HL-60 (cell line): ENCODE measurements at regions not wholly inside any gene's neighbourhood (a gene's known extent, or its start where the extent isn't known, plus 50 kb on each side); places are given as distances from the start of the nearest gene placed in this dataset.

ENCODE experiments used
- DNase-seq, 2 experiments: peaks; one replicate each; pipeline ENCODE4 v3.0.0-alpha.2; 2010 to 2020; ENCODE audit warnings: low read depth in 1 of 2, low spot score in 1 of 2
- H3K27ac ChIP-seq: fragments of 250-450 bp; sonication (Bioruptor Pico); replicated peaks from 2 replicates; pipeline ENCODE4 v1.5.1; 2020; ENCODE audit warnings: mild to moderate bottlenecking, moderate library complexity
- H3K27me3 ChIP-seq: fragments of 250-450 bp; sonication (Bioruptor Pico); 2 replicates; pipeline ENCODE4 v1.5.1; 2021; ENCODE audit warnings: mild to moderate bottlenecking, moderate library complexity; ENCODE audit not compliant: insufficient read depth, poor library complexity, severe bottlenecking
- H3K4me3 ChIP-seq: replicated peaks from 2 replicates; pipeline ENCODE4 v1.5.1; 2011; ENCODE audit warnings: mild to moderate bottlenecking, control low read depth, low read length; ENCODE audit not compliant: insufficient read depth
- CTCF ChIP-seq: IDR thresholded peaks from one replicate; pipeline ENCODE4 v1.5.1; 2011; ENCODE audit warnings: low read length, control low read depth, inconsistent platforms; ENCODE audit not compliant: insufficient read depth
- GABPA ChIP-seq: IDR thresholded peaks from 2 replicates; pipeline ENCODE4 v1.6.1; 2012; ENCODE audit warnings: low read depth
- POLR2AphosphoS5 ChIP-seq: IDR thresholded peaks from 2 replicates; pipeline ENCODE4 v1.6.1; 2012; ENCODE audit warnings: low read depth
- SPI1 ChIP-seq: IDR thresholded peaks from 2 replicates; pipeline ENCODE4 v1.6.1; 2012; ENCODE audit warnings: low read depth, mild to moderate bottlenecking, borderline replicate concordance
- TF ChIP-seq, protein P1 (sequence below): IDR thresholded peaks from 2 replicates; pipeline ENCODE4 v1.6.1; 2012; ENCODE audit warnings: low read depth; ENCODE audit not compliant: insufficient replicate concordance

DNA sequence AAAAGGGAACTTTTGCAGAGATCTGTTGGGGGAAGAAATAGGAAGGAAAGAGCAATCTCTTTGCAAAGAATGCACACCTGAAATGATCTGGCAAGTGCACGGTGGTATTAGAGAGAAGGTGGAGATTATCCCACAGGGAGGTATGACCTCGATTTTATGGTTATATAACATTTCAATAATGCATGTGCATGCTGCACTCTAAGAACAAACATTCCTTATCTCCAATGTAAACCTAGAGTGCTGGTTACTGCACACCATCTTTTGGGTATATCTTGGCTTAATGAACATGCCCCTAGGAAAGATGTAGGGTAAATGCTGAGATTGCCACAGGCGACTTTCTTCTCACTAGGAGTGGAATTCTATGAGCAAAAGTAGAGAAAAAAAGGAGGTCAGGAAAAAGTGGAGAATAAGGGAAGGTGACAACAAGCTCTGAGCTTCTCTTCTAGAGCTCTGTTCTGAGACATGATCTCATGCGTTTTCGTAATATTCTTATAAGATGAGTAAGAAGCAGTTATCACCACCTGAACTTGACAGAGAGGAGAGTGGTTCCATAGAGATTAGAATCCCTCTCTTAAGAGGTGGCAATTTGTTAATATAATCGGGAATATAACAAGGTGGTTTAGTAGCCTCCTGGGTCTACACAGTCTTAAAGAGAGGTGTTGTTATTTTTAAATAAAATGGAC, 117.5 kb upstream of the TMC3 start:
- no peak for DNase-seq
- TF ChIP-seq POLR2AphosphoS5 (no peak), GABPA (no peak), SPI1 (no peak), CTCF (no peak)
- TF ChIP-seq, protein P1, sequence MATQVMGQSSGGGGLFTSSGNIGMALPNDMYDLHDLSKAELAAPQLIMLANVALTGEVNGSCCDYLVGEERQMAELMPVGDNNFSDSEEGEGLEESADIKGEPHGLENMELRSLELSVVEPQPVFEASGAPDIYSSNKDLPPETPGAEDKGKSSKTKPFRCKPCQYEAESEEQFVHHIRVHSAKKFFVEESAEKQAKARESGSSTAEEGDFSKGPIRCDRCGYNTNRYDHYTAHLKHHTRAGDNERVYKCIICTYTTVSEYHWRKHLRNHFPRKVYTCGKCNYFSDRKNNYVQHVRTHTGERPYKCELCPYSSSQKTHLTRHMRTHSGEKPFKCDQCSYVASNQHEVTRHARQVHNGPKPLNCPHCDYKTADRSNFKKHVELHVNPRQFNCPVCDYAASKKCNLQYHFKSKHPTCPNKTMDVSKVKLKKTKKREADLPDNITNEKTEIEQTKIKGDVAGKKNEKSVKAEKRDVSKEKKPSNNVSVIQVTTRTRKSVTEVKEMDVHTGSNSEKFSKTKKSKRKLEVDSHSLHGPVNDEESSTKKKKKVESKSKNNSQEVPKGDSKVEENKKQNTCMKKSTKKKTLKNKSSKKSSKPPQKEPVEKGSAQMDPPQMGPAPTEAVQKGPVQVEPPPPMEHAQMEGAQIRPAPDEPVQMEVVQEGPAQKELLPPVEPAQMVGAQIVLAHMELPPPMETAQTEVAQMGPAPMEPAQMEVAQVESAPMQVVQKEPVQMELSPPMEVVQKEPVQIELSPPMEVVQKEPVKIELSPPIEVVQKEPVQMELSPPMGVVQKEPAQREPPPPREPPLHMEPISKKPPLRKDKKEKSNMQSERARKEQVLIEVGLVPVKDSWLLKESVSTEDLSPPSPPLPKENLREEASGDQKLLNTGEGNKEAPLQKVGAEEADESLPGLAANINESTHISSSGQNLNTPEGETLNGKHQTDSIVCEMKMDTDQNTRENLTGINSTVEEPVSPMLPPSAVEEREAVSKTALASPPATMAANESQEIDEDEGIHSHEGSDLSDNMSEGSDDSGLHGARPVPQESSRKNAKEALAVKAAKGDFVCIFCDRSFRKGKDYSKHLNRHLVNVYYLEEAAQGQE = no peak
- H3K27ac ChIP-seq = no peak overlapping the region
- no peaks in the 10 kb centered on the region for H3K27me3 ChIP-seq
- H3K4me3 ChIP-seq = no peak overlapping the region

DNA sequence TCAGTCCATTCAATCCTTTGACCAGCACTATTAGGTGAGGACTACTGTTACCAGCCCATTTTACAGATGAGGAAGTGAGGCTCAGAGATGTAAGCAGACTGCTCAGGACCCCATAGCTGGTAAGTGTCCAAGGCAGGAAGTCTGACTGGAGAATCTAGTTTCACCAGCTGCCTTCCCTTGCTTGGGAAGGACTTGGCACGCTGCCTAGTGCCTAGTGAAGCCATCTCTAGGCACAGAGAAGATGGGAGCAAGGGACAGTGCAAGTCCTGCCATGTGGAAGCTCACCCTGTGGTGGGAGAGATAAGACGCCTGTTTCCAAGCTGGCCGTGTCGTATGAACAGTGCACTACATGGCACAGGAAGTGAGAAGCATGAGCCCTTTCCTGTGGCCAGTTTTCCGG, 111.8 kb upstream of the TMC3 start:
- H3K4me3 ChIP-seq = no peak overlapping the region
- DNase-seq = no peak
- TF ChIP-seq SPI1 (no peak), GABPA (no peak), POLR2AphosphoS5 (no peak)
- TF ChIP-seq, protein P1 = no peak

GRCh38 chr15:81484086-81484955, 110.3 kb upstream of the TMC3 start:
- H3K4me3 ChIP-seq = no peak overlapping the region
- DNase-seq = no peak
- TF ChIP-seq GABPA (no peak), POLR2AphosphoS5 (no peak), CTCF (no peak), SPI1 (no peak)
- TF ChIP-seq, protein P1 = no peak
- H3K27me3 ChIP-seq = no peaks in the 10 kb centered on the region
- no peak overlapping the region for H3K27ac ChIP-seq

More for the DNA sequence above, 111.8 kb upstream of the TMC3 start:
- Histone ChIP-seq H3K27ac (no peak overlapping the region), H3K27me3 (no peaks in the 10 kb centered on the region)
